Vagina (tissue), 2 donors: ENCODE measurements at regions not wholly inside any gene's neighbourhood (a gene's known extent, or its start where the extent isn't known, plus 50 kb on each side); places are given as distances from the start of the nearest gene placed in this dataset.

ENCODE experiments used
- CTCF ChIP-seq, 3 experiments: fragments of 450-650 bp in 2 of 3; fragments of 200-600 bp in 1 of 3; sonication (generic) in 1 of 3; IDR thresholded peaks; one replicate each; pipeline ENCODE4 v1.5.1; 2017 to 2019; ENCODE audit warnings: antibody characterized with exemption in 3 of 3, mild to moderate bottlenecking in 2 of 3, moderate library complexity in 2 of 3
- POLR2A ChIP-seq, 2 donors: fragments of 450-650 bp; IDR thresholded peaks; one replicate each; pipeline ENCODE4 v1.6.1; 2017; ENCODE audit warnings: antibody characterized with exemption in 2 of 2, mild to moderate bottlenecking in 2 of 2, moderate library complexity in 2 of 2
- POLR2AphosphoS5 ChIP-seq, 2 donors: sonication (generic); formaldehyde crosslinking; IDR thresholded peaks; one replicate each; pipeline ENCODE4 v1.9.0; 2017; ENCODE audit warnings: antibody characterized with exemption in 2 of 2, mild to moderate bottlenecking in 2 of 2, low read depth in 1 of 2; ENCODE audit not compliant: insufficient read depth in 1 of 2

GRCh38 chr5:158070859-158071258 lies 211.9 kb upstream of the CLINT1 start:
- no peak for TF ChIP-seq CTCF (IDR thresholded peaks at IDR 0.05)
- TF ChIP-seq POLR2AphosphoS5 (IDR thresholded peaks at IDR 0.05; ENCODE audit: insufficient read depth in 1 of 2, low read depth in 1 of 2), result no peak
- TF ChIP-seq POLR2A (IDR thresholded peaks at IDR 0.05), result no peak
